Gastrocnemius medialis (tissue), 4 donors: ENCODE measurements at regions not wholly inside any gene's neighbourhood (a gene's known extent, or its start where the extent isn't known, plus 50 kb on each side); places are given as distances from the start of the nearest gene placed in this dataset.

Source experiments
- POLR2A ChIP-seq, 2 donors: fragments of 450-650 bp; IDR thresholded peaks; one replicate each; pipeline ENCODE4 v1.6.1; 2017; ENCODE audit warnings: antibody characterized with exemption in 2 of 2, mild to moderate bottlenecking in 2 of 2, moderate library complexity in 2 of 2
- TF ChIP-seq, protein P1 (sequence below), 5 experiments: fragments of 450-650 bp in 3 of 5; fragments of 200-600 bp in 2 of 5; sonication (generic) in 2 of 5; IDR thresholded peaks in 4 of 5; conservative IDR thresholded peaks in 1 of 5; 1 replicate in 4 of 5; 2 replicates in 1 of 5; pipeline ENCODE4 v1.5.1; 2016 to 2019; ENCODE audit warnings: antibody characterized with exemption in 5 of 5, mild to moderate bottlenecking in 3 of 5, moderate library complexity in 3 of 5

DNA sequence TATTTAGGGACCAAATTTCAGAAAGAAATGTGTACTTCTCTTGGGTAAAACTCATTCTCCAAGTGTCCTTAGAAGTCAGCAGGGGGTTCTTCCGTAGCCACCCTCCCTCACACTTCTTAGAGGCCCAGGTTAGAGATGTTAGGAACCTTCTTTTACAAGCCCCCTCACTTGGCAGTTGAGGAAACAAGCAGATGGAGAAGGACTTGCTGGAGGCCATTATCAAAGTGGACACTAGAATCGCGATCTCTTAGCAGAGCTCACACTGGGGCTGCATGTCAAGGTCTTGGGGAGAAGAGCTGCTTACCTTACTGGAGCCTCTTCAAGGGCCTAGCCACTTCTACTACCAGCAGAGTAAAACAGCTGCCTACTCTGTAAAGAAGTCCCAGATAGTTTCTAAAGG, 69.4 kb upstream of the POLG start:
- TF ChIP-seq, protein P1, sequence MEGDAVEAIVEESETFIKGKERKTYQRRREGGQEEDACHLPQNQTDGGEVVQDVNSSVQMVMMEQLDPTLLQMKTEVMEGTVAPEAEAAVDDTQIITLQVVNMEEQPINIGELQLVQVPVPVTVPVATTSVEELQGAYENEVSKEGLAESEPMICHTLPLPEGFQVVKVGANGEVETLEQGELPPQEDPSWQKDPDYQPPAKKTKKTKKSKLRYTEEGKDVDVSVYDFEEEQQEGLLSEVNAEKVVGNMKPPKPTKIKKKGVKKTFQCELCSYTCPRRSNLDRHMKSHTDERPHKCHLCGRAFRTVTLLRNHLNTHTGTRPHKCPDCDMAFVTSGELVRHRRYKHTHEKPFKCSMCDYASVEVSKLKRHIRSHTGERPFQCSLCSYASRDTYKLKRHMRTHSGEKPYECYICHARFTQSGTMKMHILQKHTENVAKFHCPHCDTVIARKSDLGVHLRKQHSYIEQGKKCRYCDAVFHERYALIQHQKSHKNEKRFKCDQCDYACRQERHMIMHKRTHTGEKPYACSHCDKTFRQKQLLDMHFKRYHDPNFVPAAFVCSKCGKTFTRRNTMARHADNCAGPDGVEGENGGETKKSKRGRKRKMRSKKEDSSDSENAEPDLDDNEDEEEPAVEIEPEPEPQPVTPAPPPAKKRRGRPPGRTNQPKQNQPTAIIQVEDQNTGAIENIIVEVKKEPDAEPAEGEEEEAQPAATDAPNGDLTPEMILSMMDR (IDR thresholded peaks at IDR 0.05 in 4 of 5, conservative IDR thresholded peaks at IDR 0.05 in 1 of 5): no peak
- TF ChIP-seq POLR2A (IDR thresholded peaks at IDR 0.05): no peak
